OCI-LY1 (cell line): ENCODE measurements at regions not wholly inside any gene's neighbourhood (a gene's known extent, or its start where the extent isn't known, plus 50 kb on each side); places are given as distances from the start of the nearest gene placed in this dataset.
"Not testable (repeated sequence)": the region's sequence is repeated elsewhere in the genome, so short reads cannot be mapped to it uniquely, and the experiment has no call there.

Source experiments
- CTCF ChIP-seq: fragments of 200-600 bp; sonication (generic), shearing (Covaris generic); IDR thresholded peaks from 2 replicates; pipeline ENCODE4 v1.5.1; 2017; ENCODE audit warnings: mild to moderate bottlenecking, antibody characterized with exemption, low read length, moderate library complexity, mixed read lengths
- EZH2 ChIP-seq: fragments of 200-600 bp; sonication (generic), shearing (Covaris generic); IDR thresholded peaks from 2 replicates; pipeline ENCODE4 v1.8.0; 2017; ENCODE audit warnings: borderline replicate concordance, mixed run types, mild to moderate bottlenecking, antibody characterized with exemption, low read length, moderate library complexity, mixed read lengths

GRCh38 chr17:30714825-30715622 is 109.5 kb downstream of the CRLF3 start:
- TF ChIP-seq CTCF = peak; percentile 73
- not testable (repeated sequence) for TF ChIP-seq EZH2
